ENCODE measurements at regions not wholly inside any gene's neighbourhood (a gene's known extent, or its start where the extent isn't known, plus 50 kb on each side); places are given as distances from the start of the nearest gene placed in this dataset.

GRCh38 chr9:19550009-19550408 is 141.2 kb downstream of the ACER2 start:
- H3K27me3 ChIP-seq (replicated peaks in 1 of 2; ENCODE audit: control insufficient read depth in 2 of 2, insufficient read depth in 2 of 2, low read length in 1 of 2), result no peaks in the 10 kb centered on the region
- TF ChIP-seq SMAD1 (IDR thresholded peaks at IDR 0.05; ENCODE audit: low read depth, partially characterized antibody) (no peak), NFYA (IDR thresholded peaks at IDR 0.05; ENCODE audit: borderline replicate concordance, low read depth, low read length) (no peak), BHLHE40 (IDR thresholded peaks at IDR 0.05; ENCODE audit: borderline replicate concordance in 1 of 2, low read depth in 2 of 2, low read length in 1 of 2) (peak; percentile 17 to 19; a peak in 1 of 4 replicates), TCF7 (IDR thresholded peaks at IDR 0.05; ENCODE audit: borderline replicate concordance) (no peak), ZNF24 (IDR thresholded peaks at IDR 0.05) (no peak), ZNF687 (IDR thresholded peaks at IDR 0.05) (no peak), ATF3 (IDR thresholded peaks at IDR 0.05; ENCODE audit: borderline replicate concordance, extremely low read depth, low read depth, low read length) (no peak)
- no peak overlapping the region for H3K9ac ChIP-seq (ENCODE audit: control insufficient read depth, insufficient read depth, low read length)
- no peak overlapping the region for H3K4me3 ChIP-seq
- in situ Hi-C loops (cut with MboI) (no loop called here), intact Hi-C loops (cut with micrococcal nuclease; ENCODE audit: unreplicated experiment) (no loop called here)
- no peak overlapping the region for H3K27ac ChIP-seq (ENCODE audit: control insufficient read depth, insufficient read depth)
- ChIA-PET POLR2A (no interaction called here), SMC1A (ENCODE audit: uncharacterized antibody, unreplicated experiment) (interaction anchor here (0.6 kb wide), 1 partner anchor 680 kb away, joined by 3 read pairs; no protein-coding TSS in a partner anchor), RAD21 (ENCODE audit: unreplicated experiment) (no interaction called here), CTCF (interaction anchor here (1.8 kb wide), 1 partner anchor 32 kb away, joined by 6 read pairs; no protein-coding TSS in a partner anchor)
- H3K79me2 ChIP-seq (ENCODE audit: control insufficient read depth, insufficient read depth, low read length), result no peaks in the 10 kb centered on the region
- H2AFZ ChIP-seq (ENCODE audit: control insufficient read depth, low read depth, low read length), result no peak overlapping the region
- no peak for DNase-seq (ENCODE audit: low read depth, low spot score)
- H3K36me3 ChIP-seq (ENCODE audit: control insufficient read depth in 2 of 2, insufficient read depth in 2 of 2, low read length in 1 of 2), result no peaks in the 10 kb centered on the region
- 68% methylated on average over 7 of the region's 7 CpGs for WGBS (ENCODE audit: insufficient coverage, insufficient replicate concordance, low lambda C conversion rate, missing lambda C conversion rate)
- no peak overlapping the region for H3K4me2 ChIP-seq (ENCODE audit: control insufficient read depth, insufficient read depth)
- FAIRE-seq, result no peak
- no peaks in the 10 kb centered on the region for H3K9me3 ChIP-seq (replicated peaks; ENCODE audit: control insufficient read depth, insufficient read depth, low read length)
- BruUV-seq (replicated peaks), result no TSS peak
- ATAC-seq, result no peak; the same call in 2 of the 3 replicates
- H4K20me1 ChIP-seq (ENCODE audit: control insufficient read depth, insufficient read depth), result no peaks in the 10 kb centered on the region
- H3K4me1 ChIP-seq (ENCODE audit: control insufficient read depth, insufficient read depth, low read length), result 0 out of 2 replicates have a peak, but pooled peaks cover 9% of the 10 kb centered on the region
